ENCODE measurements at regions not wholly inside any gene's neighbourhood (a gene's known extent, or its start where the extent isn't known, plus 50 kb on each side); places are given as distances from the start of the nearest gene placed in this dataset.
A peak's percentile ranks its signal among the peaks of the same experiment; 100 is the strongest.
"Not testable (repeated sequence)": the region's sequence is repeated elsewhere in the genome, so short reads cannot be mapped to it uniquely, and the experiment has no call there.

DNA sequence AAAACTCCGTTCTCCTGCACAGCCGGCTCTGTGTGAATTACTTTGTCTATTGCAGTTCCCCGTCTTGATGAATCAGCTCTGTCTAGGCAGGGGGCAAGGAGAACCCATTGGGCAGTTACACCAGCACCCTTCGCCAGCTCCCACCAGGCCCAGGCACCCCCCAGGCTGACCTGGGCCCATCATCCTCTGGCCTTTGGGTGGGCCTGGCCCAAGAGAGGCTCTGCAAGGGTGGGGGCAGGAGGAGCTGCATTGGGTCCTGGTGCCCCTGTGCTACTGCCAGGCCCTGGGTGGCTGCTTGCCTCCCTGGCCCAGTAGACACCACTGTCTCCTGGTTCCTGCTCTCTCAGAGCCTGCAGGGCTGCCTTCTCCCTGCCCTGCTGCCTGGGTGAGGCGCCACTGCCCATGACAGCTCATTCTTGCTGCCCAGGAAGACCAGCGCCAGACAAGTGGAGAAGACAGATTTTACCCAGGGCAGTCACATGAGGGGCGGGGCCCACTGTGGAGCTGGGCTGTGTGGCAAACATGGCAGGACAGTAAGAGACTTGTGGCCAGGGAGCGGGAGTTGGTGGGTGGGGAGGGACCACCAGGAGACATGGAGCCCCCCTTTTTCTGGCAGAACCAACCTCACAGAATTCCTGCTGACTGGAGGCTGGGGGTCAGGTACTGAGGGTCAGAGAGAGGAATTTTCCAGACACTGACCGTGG, 67.2 kb downstream of the MRPL36 start:
- no peaks in the 10 kb centered on the region for H3K27me3 ChIP-seq
- intact Hi-C loops (cut with DNase I), result no loop called here
- no peaks in the 10 kb centered on the region for H3K36me3 ChIP-seq
- no peak overlapping the region for H3K27ac ChIP-seq
- 74 to 84% (median 82%) methylated on average over 9 of the region's 9 CpGs for WGBS, 3 donors
- peak in 1 of 5 donors; percentile 6 for DNase-seq
- no peak overlapping the region for H3K4me3 ChIP-seq
- TF ChIP-seq CTCF (IDR thresholded peaks at IDR 0.05), result no peak
- TF ChIP-seq EP300 (IDR thresholded peaks at IDR 0.05), result no peak
- no peak for TF ChIP-seq POLR2A (IDR thresholded peaks at IDR 0.05)
- H3K9me3 ChIP-seq, result no peaks in the 10 kb centered on the region
- H3K4me1 ChIP-seq (ENCODE audit: insufficient read depth), result no peaks in the 10 kb centered on the region

- DNase-seq; intact Hi-C loops (cut with DNase I); H3K9me3 ChIP-seq; H3K27ac ChIP-seq; H3K27me3 ChIP-seq; H3K4me3 ChIP-seq; H3K36me3 ChIP-seq; H3K4me1 ChIP-seq (ENCODE audit: insufficient read depth): not testable (repeated sequence)
- 82 to 89% (median 84%) methylated on average over 4 of the region's 4 CpGs for WGBS, 3 donors
These were observed 67.8 kb downstream of the MRPL36 start for GRCh38 chr5:1731855-1732237.

- 80 to 87% (median 83%) methylated on average over 11 of the region's 11 CpGs for WGBS, 3 donors
- no peak overlapping the region for H3K4me3 ChIP-seq
- intact Hi-C loops (cut with DNase I), result no loop called here
- H3K9me3 ChIP-seq, result no peaks in the 10 kb centered on the region
- no peak for TF ChIP-seq CTCF (IDR thresholded peaks at IDR 0.05)
- no peak for TF ChIP-seq EP300 (IDR thresholded peaks at IDR 0.05)
- no peak for TF ChIP-seq POLR2A (IDR thresholded peaks at IDR 0.05)
- no peaks in the 10 kb centered on the region for H3K27me3 ChIP-seq
- H3K4me1 ChIP-seq (ENCODE audit: insufficient read depth), result no peaks in the 10 kb centered on the region
- no peaks in the 10 kb centered on the region for H3K36me3 ChIP-seq
- no peak overlapping the region for H3K27ac ChIP-seq
- no peak for DNase-seq
These were observed 68.5 kb downstream of the MRPL36 start for GRCh38 chr5:1731091-1731639.

- Histone ChIP-seq H3K27ac (no peak overlapping the region), H3K27me3 (no peaks in the 10 kb centered on the region), H3K36me3 (no peaks in the 10 kb centered on the region), H3K4me3 (no peak overlapping the region), H3K4me1 (ENCODE audit: insufficient read depth) (no peaks in the 10 kb centered on the region), H3K9me3 (no peaks in the 10 kb centered on the region)
- intact Hi-C loops (cut with DNase I), result no loop called here
- WGBS, 3 donors, result 81 to 89% (median 87%) methylated on average over 7 of the region's 7 CpGs
- no peak for DNase-seq
- no peak for TF ChIP-seq POLR2A (IDR thresholded peaks at IDR 0.05)
- no peak for TF ChIP-seq CTCF (IDR thresholded peaks at IDR 0.05)
- no peak for TF ChIP-seq EP300 (IDR thresholded peaks at IDR 0.05)
These were observed 69.2 kb downstream of the MRPL36 start for GRCh38 chr5:1730487-1730847.

GRCh38 chr5:1729641-1730486, 69.8 kb downstream of the MRPL36 start:
- TF ChIP-seq CTCF (IDR thresholded peaks at IDR 0.05) (no peak), EP300 (IDR thresholded peaks at IDR 0.05) (no peak), POLR2A (IDR thresholded peaks at IDR 0.05) (no peak)
- Histone ChIP-seq H3K27ac (no peak overlapping the region), H3K27me3 (no peaks in the 10 kb centered on the region)

More at GRCh38 chr5:1729641-1730486, 69.8 kb downstream of the MRPL36 start:
- peak in 1 of 5 donors; percentile 5 for DNase-seq
- Histone ChIP-seq H3K4me1 (ENCODE audit: insufficient read depth) (no peaks in the 10 kb centered on the region), H3K36me3 (no peaks in the 10 kb centered on the region), H3K9me3 (no peaks in the 10 kb centered on the region), H3K4me3 (no peak overlapping the region)
- intact Hi-C loops (cut with DNase I), result no loop called here
- WGBS, 3 donors, result 86 to 88% (median 87%) methylated on average over 40 of the region's 40 CpGs
